ENCODE measurements at regions not wholly inside any gene's neighbourhood (a gene's known extent, or its start where the extent isn't known, plus 50 kb on each side); places are given as distances from the start of the nearest gene placed in this dataset.
"Not testable (repeated sequence)": the region's sequence is repeated elsewhere in the genome, so short reads cannot be mapped to it uniquely, and the experiment has no call there.

- dilution Hi-C loops (cut with MboI; ENCODE audit: extremely low pct_ligation_motif_present, low sequenced_read_pairs) (no loop called here), intact Hi-C loops (cut with micrococcal nuclease) (no loop called here)
- CTCF ChIA-PET, result no interaction called here
- no peak overlapping the region for H3K4me3 ChIP-seq (replicated peaks in 1 of 3; ENCODE audit: insufficient read depth in 1 of 3, low read depth in 1 of 3, low read length in 3 of 3)
- H3K27me3 ChIP-seq (ENCODE audit: control insufficient read depth in 2 of 2, insufficient read depth in 2 of 2, low read length in 2 of 2), result no peaks in the 10 kb centered on the region
- H3K4me1 ChIP-seq (ENCODE audit: control insufficient read depth, extremely low read depth, insufficient read depth, low read length), result no peaks in the 10 kb centered on the region
- H3K4me2 ChIP-seq (ENCODE audit: insufficient read depth, low read length), result no peak overlapping the region
- no peaks in the 10 kb centered on the region for H3K9me1 ChIP-seq (replicated peaks; ENCODE audit: control insufficient read depth, extremely low read depth, insufficient read depth, low read length)
- FAIRE-seq (no peak), DNase-seq (ENCODE audit: low read depth, low spot score) (no peak)
- H3K27ac ChIP-seq (ENCODE audit: insufficient read depth, low read depth, low read length), result no peak overlapping the region
- no peaks in the 10 kb centered on the region for H3K79me2 ChIP-seq (ENCODE audit: control insufficient read depth, insufficient read depth, low read length)
- H3K36me3 ChIP-seq (ENCODE audit: control insufficient read depth in 2 of 2, extremely low read depth in 1 of 2, insufficient read depth in 2 of 2, low read length in 2 of 2), result no peaks in the 10 kb centered on the region
- no peaks in the 10 kb centered on the region for H3K9me3 ChIP-seq (replicated peaks; ENCODE audit: control insufficient read depth, insufficient read depth, low read length)
- no peak overlapping the region for H2AFZ ChIP-seq (ENCODE audit: low read depth, low read length)
- no peaks in the 10 kb centered on the region for H4K20me1 ChIP-seq (replicated peaks; ENCODE audit: control insufficient read depth, extremely low read depth, insufficient read depth, low read length)
- BruUV-seq (replicated peaks), result no TSS peak
- H3K9ac ChIP-seq (replicated peaks; ENCODE audit: extremely low read depth, insufficient read depth, low read length), result no peak overlapping the region
- POLR2A ChIA-PET, result no interaction called here
- TF ChIP-seq CTCF (IDR thresholded peaks at IDR 0.05; ENCODE audit: extremely low read depth in 1 of 2, insufficient read depth in 1 of 2, low read depth in 1 of 2, low read length in 2 of 2), result no peak
- TF ChIP-seq FOS (IDR thresholded peaks at IDR 0.05; ENCODE audit: borderline replicate concordance, insufficient read depth, low read length), result no peak
- TF ChIP-seq MAX (IDR thresholded peaks at IDR 0.05; ENCODE audit: insufficient read depth, insufficient read length), result no peak
- no peak for TF ChIP-seq MYC (IDR thresholded peaks at IDR 0.05; ENCODE audit: low read depth, low read length)
These were observed 463.8 kb upstream of the GCFC2 start for GRCh38 chr2:76174505-76174904.

- POLR2A ChIA-PET; H3K27ac ChIP-seq (ENCODE audit: insufficient read depth, low read depth, low read length); H3K27me3 ChIP-seq (ENCODE audit: control insufficient read depth in 2 of 2, insufficient read depth in 2 of 2, low read length in 2 of 2); H3K79me2 ChIP-seq (ENCODE audit: control insufficient read depth, insufficient read depth, low read length); H3K9me1 ChIP-seq (replicated peaks; ENCODE audit: control insufficient read depth, extremely low read depth, insufficient read depth, low read length); H3K4me2 ChIP-seq (ENCODE audit: insufficient read depth, low read length); CTCF ChIA-PET; intact Hi-C loops (cut with micrococcal nuclease); H4K20me1 ChIP-seq (replicated peaks; ENCODE audit: control insufficient read depth, extremely low read depth, insufficient read depth, low read length); dilution Hi-C loops (cut with MboI; ENCODE audit: extremely low pct_ligation_motif_present, low sequenced_read_pairs); H3K4me3 ChIP-seq (replicated peaks in 1 of 3; ENCODE audit: insufficient read depth in 1 of 3, low read depth in 1 of 3, low read length in 3 of 3); FAIRE-seq; DNase-seq (ENCODE audit: low read depth, low spot score); BruUV-seq (replicated peaks); H3K9ac ChIP-seq (replicated peaks; ENCODE audit: extremely low read depth, insufficient read depth, low read length); H3K36me3 ChIP-seq (ENCODE audit: control insufficient read depth in 2 of 2, extremely low read depth in 1 of 2, insufficient read depth in 2 of 2, low read length in 2 of 2); H3K4me1 ChIP-seq (ENCODE audit: control insufficient read depth, extremely low read depth, insufficient read depth, low read length); H3K9me3 ChIP-seq (replicated peaks; ENCODE audit: control insufficient read depth, insufficient read depth, low read length); H2AFZ ChIP-seq (ENCODE audit: low read depth, low read length): not testable (repeated sequence)
These were observed 462.5 kb upstream of the GCFC2 start for GRCh38 chr2:76173206-76173605.

- FAIRE-seq; H3K27ac ChIP-seq (ENCODE audit: insufficient read depth, low read depth, low read length); H3K9ac ChIP-seq (replicated peaks; ENCODE audit: extremely low read depth, insufficient read depth, low read length); H3K4me3 ChIP-seq (replicated peaks in 1 of 3; ENCODE audit: insufficient read depth in 1 of 3, low read depth in 1 of 3, low read length in 3 of 3); BruUV-seq (replicated peaks); H3K79me2 ChIP-seq (ENCODE audit: control insufficient read depth, insufficient read depth, low read length); CTCF ChIA-PET; H4K20me1 ChIP-seq (replicated peaks; ENCODE audit: control insufficient read depth, extremely low read depth, insufficient read depth, low read length); H3K36me3 ChIP-seq (ENCODE audit: control insufficient read depth in 2 of 2, extremely low read depth in 1 of 2, insufficient read depth in 2 of 2, low read length in 2 of 2); dilution Hi-C loops (cut with MboI; ENCODE audit: extremely low pct_ligation_motif_present, low sequenced_read_pairs); H3K4me1 ChIP-seq (ENCODE audit: control insufficient read depth, extremely low read depth, insufficient read depth, low read length); H3K9me3 ChIP-seq (replicated peaks; ENCODE audit: control insufficient read depth, insufficient read depth, low read length); H3K4me2 ChIP-seq (ENCODE audit: insufficient read depth, low read length); H3K9me1 ChIP-seq (replicated peaks; ENCODE audit: control insufficient read depth, extremely low read depth, insufficient read depth, low read length); DNase-seq (ENCODE audit: low read depth, low spot score); POLR2A ChIA-PET; H2AFZ ChIP-seq (ENCODE audit: low read depth, low read length); intact Hi-C loops (cut with micrococcal nuclease); H3K27me3 ChIP-seq (ENCODE audit: control insufficient read depth in 2 of 2, insufficient read depth in 2 of 2, low read length in 2 of 2): not testable (repeated sequence)
These were observed 461.5 kb upstream of the GCFC2 start for GRCh38 chr2:76172154-76172595.

Data from endothelial cell of umbilical vein (primary cell).